ENCODE measurements at regions not wholly inside any gene's neighbourhood (a gene's known extent, or its start where the extent isn't known, plus 50 kb on each side); places are given as distances from the start of the nearest gene placed in this dataset.
"Not testable (repeated sequence)": the region's sequence is repeated elsewhere in the genome, so short reads cannot be mapped to it uniquely, and the experiment has no call there.

GRCh38 chr2:129797489-129798300 lies 181.8 kb upstream of the RAB6C start:
- DNase-seq (ENCODE audit: low read depth) = no peak

- no peak for DNase-seq (ENCODE audit: low read depth)
Observed at GRCh38 chr2:129798301-129798581, 181.2 kb upstream of the RAB6C start.

- DNase-seq (ENCODE audit: low read depth) = no peak
Observed at GRCh38 chr2:129798626-129799025, 180.8 kb upstream of the RAB6C start.

- no peak for DNase-seq (ENCODE audit: low read depth)
Observed at GRCh38 chr2:129799036-129799958, 180.2 kb upstream of the RAB6C start.

GRCh38 chr2:129800285-129800684 lies 179.2 kb upstream of the RAB6C start:
- no peak for DNase-seq (ENCODE audit: low read depth)

GRCh38 chr2:129800686-129801085 lies 178.8 kb upstream of the RAB6C start:
- DNase-seq (ENCODE audit: low read depth) = no peak

- DNase-seq (ENCODE audit: low read depth) = no peak
Observed at GRCh38 chr2:129801575-129801974, 177.9 kb upstream of the RAB6C start.

- no peak for DNase-seq (ENCODE audit: low read depth)
Observed at GRCh38 chr2:129802290-129802689, 177.2 kb upstream of the RAB6C start.

GRCh38 chr2:129803032-129803431 lies 176.4 kb upstream of the RAB6C start:
- DNase-seq (ENCODE audit: low read depth) = no peak

- DNase-seq (ENCODE audit: low read depth) = no peak
Observed at GRCh38 chr2:129803871-129804270, 175.6 kb upstream of the RAB6C start.

- no peak for DNase-seq (ENCODE audit: low read depth)
Observed at GRCh38 chr2:129805899-129806298, 173.6 kb upstream of the RAB6C start.

GRCh38 chr2:129806317-129806716 lies 173.1 kb upstream of the RAB6C start:
- no peak for DNase-seq (ENCODE audit: low read depth)

- no peak for DNase-seq (ENCODE audit: low read depth)
Observed at GRCh38 chr2:129806990-129807389, 172.5 kb upstream of the RAB6C start.

- not testable (repeated sequence) for DNase-seq (ENCODE audit: low read depth)
Observed at GRCh38 chr2:129807642-129808338, 171.7 kb upstream of the RAB6C start.

GRCh38 chr2:129810521-129810920 lies 168.9 kb upstream of the RAB6C start:
- no peak for DNase-seq (ENCODE audit: low read depth)

- DNase-seq (ENCODE audit: low read depth) = no peak
Observed at GRCh38 chr2:129812071-129812470, 167.4 kb upstream of the RAB6C start.

GRCh38 chr2:129812654-129813053 lies 166.8 kb upstream of the RAB6C start:
- DNase-seq (ENCODE audit: low read depth) = no peak

GRCh38 chr2:129813404-129813803 lies 166.1 kb upstream of the RAB6C start:
- no peak for DNase-seq (ENCODE audit: low read depth)

- no peak for DNase-seq (ENCODE audit: low read depth)
Observed at GRCh38 chr2:129816813-129817574, 162.5 kb upstream of the RAB6C start.

- no peak for DNase-seq (ENCODE audit: low read depth)
Observed at GRCh38 chr2:129819855-129820254, 159.6 kb upstream of the RAB6C start.

- no peak for DNase-seq (ENCODE audit: low read depth)
Observed at GRCh38 chr2:129820908-129821307, 158.6 kb upstream of the RAB6C start.

- no peak for DNase-seq (ENCODE audit: low read depth)
Observed at GRCh38 chr2:129821445-129821844, 158.0 kb upstream of the RAB6C start.

Measured in stimulated activated CD8-positive, alpha-beta memory T cell treated with anti-CD3 and anti-CD28 coated beads, Interleukin-4, amount 100 ng/mL, for 24 hours (primary cell).